OCI-LY1 (cell line): ENCODE measurements at regions not wholly inside any gene's neighbourhood (a gene's known extent, or its start where the extent isn't known, plus 50 kb on each side); places are given as distances from the start of the nearest gene placed in this dataset.
"Not testable (repeated sequence)": the region's sequence is repeated elsewhere in the genome, so short reads cannot be mapped to it uniquely, and the experiment has no call there.

Experiments used
- H2AFZ ChIP-seq: fragments of 200-600 bp; sonication (generic), shearing (Covaris generic); 2 replicates; pipeline ENCODE4 v1.6.0; 2014; ENCODE audit warnings: antibody characterized with exemption, mild to moderate bottlenecking, low read length
- H3F3A ChIP-seq: fragments of 200-600 bp; sonication (generic), shearing (Covaris generic); 2 replicates; pipeline ENCODE4 v1.6.0; 2014; ENCODE audit warnings: mild to moderate bottlenecking, antibody characterized with exemption, low read length, moderate library complexity; ENCODE audit not compliant: insufficient read depth
- H3K27ac ChIP-seq: fragments of 200-600 bp; sonication (generic); 2 replicates; pipeline ENCODE4 v1.5.1; 2014; ENCODE audit warnings: low read length, mixed run types, mild to moderate bottlenecking, low read depth; ENCODE audit not compliant: poor library complexity, severe bottlenecking
- H3K27me3 ChIP-seq: fragments of 200-600 bp; sonication (generic); 2 replicates; pipeline ENCODE4 v1.6.0; 2014; ENCODE audit warnings: antibody characterized with exemption, mild to moderate bottlenecking, low read length, moderate library complexity; ENCODE audit not compliant: insufficient read depth
- H3K36me3 ChIP-seq: fragments of 200-600 bp; sonication (generic); 2 replicates; pipeline ENCODE4 v1.6.1; 2014; ENCODE audit warnings: mild to moderate bottlenecking, antibody characterized with exemption, low read length, moderate library complexity, mixed read lengths; ENCODE audit not compliant: insufficient read depth
- H3K4me1 ChIP-seq: fragments of 200-600 bp; sonication (generic); 2 replicates; pipeline ENCODE4 v1.5.1; 2014; ENCODE audit warnings: mild to moderate bottlenecking, low read length, moderate library complexity; ENCODE audit not compliant: insufficient read depth, severe bottlenecking
- H3K4me2 ChIP-seq: fragments of 200-600 bp; sonication (generic), shearing (Covaris generic); 2 replicates; pipeline ENCODE4 v1.6.1; 2014; ENCODE audit warnings: low read length
- H3K4me3 ChIP-seq: fragments of 200-600 bp; sonication (generic); 2 replicates; pipeline ENCODE4 v1.5.1; 2014; ENCODE audit warnings: low read length, low read depth, mild to moderate bottlenecking, mixed read lengths; ENCODE audit not compliant: poor library complexity, severe bottlenecking
- H3K79me2 ChIP-seq: fragments of 200-600 bp; shearing (Covaris generic); 2 replicates; pipeline ENCODE4 v1.6.1; 2016; ENCODE audit warnings: mixed run types, low read length, mixed read lengths; ENCODE audit not compliant: insufficient read depth
- H3K9ac ChIP-seq: fragments of 200-600 bp; sonication (generic), shearing (Covaris generic); 2 replicates; pipeline ENCODE4 v1.6.1; 2014; ENCODE audit warnings: mild to moderate bottlenecking, low read length, mixed read lengths
- H3K9me2 ChIP-seq: fragments of 200-600 bp; sonication (generic), shearing (Covaris generic); 2 replicates; pipeline ENCODE4 v1.6.1; 2014; ENCODE audit warnings: low read depth, mild to moderate bottlenecking, low read length, mixed read lengths
- H3K9me3 ChIP-seq: fragments of 200-600 bp; shearing (Covaris generic); 2 replicates; pipeline ENCODE4 v1.6.1; 2014; ENCODE audit warnings: low read length, mixed read lengths
- H4K20me1 ChIP-seq: fragments of 200-600 bp; sonication (generic), shearing (Covaris generic); 2 replicates; pipeline ENCODE4 v1.6.0; 2016; ENCODE audit warnings: mild to moderate bottlenecking, low read length; ENCODE audit not compliant: insufficient read depth
- EZH2 ChIP-seq: fragments of 200-600 bp; sonication (generic), shearing (Covaris generic); IDR thresholded peaks from 2 replicates; pipeline ENCODE4 v1.8.0; 2017; ENCODE audit warnings: borderline replicate concordance, mixed run types, mild to moderate bottlenecking, antibody characterized with exemption, low read length, moderate library complexity, mixed read lengths
- TF ChIP-seq, protein P1 (sequence below): fragments of 200-600 bp; sonication (generic), shearing (Covaris generic); IDR thresholded peaks from 2 replicates; pipeline ENCODE4 v1.5.1; 2017; ENCODE audit warnings: mild to moderate bottlenecking, antibody characterized with exemption, low read length, moderate library complexity, mixed read lengths

DNA sequence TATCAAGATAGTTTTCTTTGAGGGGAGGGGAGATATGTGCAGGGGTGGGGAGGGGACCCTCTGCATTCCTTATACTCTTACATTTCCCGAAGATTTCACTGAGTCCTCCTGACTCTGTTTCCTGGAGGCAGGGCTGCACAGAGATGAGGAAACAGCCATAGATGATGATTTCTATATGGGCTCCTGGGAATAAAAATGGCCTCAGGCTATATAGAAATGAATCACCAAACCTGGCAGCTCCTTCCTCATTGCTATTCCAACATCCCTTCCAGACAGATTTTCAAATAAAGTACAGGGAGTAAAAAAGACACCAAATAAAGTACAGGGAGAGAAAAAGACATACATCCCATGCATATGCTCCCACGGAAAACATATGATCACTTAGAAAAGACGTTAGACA, 474.8 kb upstream of the RAB6C start:
- Histone ChIP-seq H3K36me3 (no peaks in the 10 kb centered on the region), H3K79me2 (no peaks in the 10 kb centered on the region), H2AFZ (no peak overlapping the region), H3K4me1 (no peaks in the 10 kb centered on the region), H3F3A (no peaks in the 10 kb centered on the region), H3K4me2 (no peak overlapping the region), H3K9me3 (no peaks in the 10 kb centered on the region), H4K20me1 (no peaks in the 10 kb centered on the region), H3K27me3 (no peaks in the 10 kb centered on the region), H3K9ac (no peak overlapping the region), H3K4me3 (no peak overlapping the region), H3K27ac (no peak overlapping the region), H3K9me2 (no peaks in the 10 kb centered on the region)
- TF ChIP-seq EZH2: no peak
- TF ChIP-seq, protein P1, sequence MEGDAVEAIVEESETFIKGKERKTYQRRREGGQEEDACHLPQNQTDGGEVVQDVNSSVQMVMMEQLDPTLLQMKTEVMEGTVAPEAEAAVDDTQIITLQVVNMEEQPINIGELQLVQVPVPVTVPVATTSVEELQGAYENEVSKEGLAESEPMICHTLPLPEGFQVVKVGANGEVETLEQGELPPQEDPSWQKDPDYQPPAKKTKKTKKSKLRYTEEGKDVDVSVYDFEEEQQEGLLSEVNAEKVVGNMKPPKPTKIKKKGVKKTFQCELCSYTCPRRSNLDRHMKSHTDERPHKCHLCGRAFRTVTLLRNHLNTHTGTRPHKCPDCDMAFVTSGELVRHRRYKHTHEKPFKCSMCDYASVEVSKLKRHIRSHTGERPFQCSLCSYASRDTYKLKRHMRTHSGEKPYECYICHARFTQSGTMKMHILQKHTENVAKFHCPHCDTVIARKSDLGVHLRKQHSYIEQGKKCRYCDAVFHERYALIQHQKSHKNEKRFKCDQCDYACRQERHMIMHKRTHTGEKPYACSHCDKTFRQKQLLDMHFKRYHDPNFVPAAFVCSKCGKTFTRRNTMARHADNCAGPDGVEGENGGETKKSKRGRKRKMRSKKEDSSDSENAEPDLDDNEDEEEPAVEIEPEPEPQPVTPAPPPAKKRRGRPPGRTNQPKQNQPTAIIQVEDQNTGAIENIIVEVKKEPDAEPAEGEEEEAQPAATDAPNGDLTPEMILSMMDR: no peak

- H2AFZ ChIP-seq: no peak overlapping the region
- H3K9me2 ChIP-seq: no peaks in the 10 kb centered on the region
- TF ChIP-seq, protein P1: no peak
- TF ChIP-seq EZH2: no peak
- H3K4me3 ChIP-seq: no peak overlapping the region
- H3K27ac ChIP-seq: no peak overlapping the region
- H3K79me2 ChIP-seq: no peaks in the 10 kb centered on the region
- H3K9me3 ChIP-seq: peaks cover 5% of the 10 kb centered on the region; the same call in 1 of the 2 replicates
- no peaks in the 10 kb centered on the region for H3K36me3 ChIP-seq
- no peaks in the 10 kb centered on the region for H4K20me1 ChIP-seq
- no peak overlapping the region for H3K4me2 ChIP-seq
- no peaks in the 10 kb centered on the region for H3K4me1 ChIP-seq
- no peaks in the 10 kb centered on the region for H3F3A ChIP-seq
- H3K9ac ChIP-seq: no peak overlapping the region
- no peaks in the 10 kb centered on the region for H3K27me3 ChIP-seq
These were observed 460.5 kb upstream of the RAB6C start for GRCh38 chr2:129518937-129519336.

- H2AFZ ChIP-seq, H3K4me2 ChIP-seq, H3K9me3 ChIP-seq, H3K4me3 ChIP-seq, H3K27me3 ChIP-seq, H3F3A ChIP-seq, H3K4me1 ChIP-seq, H4K20me1 ChIP-seq, H3K9ac ChIP-seq, H3K36me3 ChIP-seq, H3K9me2 ChIP-seq, H3K79me2 ChIP-seq, H3K27ac ChIP-seq: not testable (repeated sequence)
These were observed 447.3 kb upstream of the RAB6C start for GRCh38 chr2:129532158-129532557.

DNA sequence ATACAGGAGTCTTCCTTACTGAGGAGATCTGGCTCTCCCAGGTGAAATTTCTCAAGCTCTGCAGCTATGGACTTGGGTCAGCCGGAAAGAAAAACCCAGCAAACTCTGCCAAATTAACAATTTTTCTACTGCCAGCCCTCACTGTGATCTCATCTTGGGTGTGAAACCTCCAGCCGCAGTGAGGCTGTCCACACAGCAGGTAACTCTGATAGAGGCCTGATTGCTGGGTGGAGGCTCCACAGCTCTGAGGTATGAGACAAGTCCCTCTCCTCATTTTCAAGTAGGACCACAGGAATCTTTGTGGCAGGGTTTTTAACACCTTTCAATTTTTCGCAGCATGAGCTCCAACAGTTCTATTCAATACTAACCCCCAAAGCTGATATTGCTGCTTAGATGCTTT, 430.6 kb upstream of the RAB6C start:
- Histone ChIP-seq H3K4me1 (no peaks in the 10 kb centered on the region), H3K4me2 (no peak overlapping the region), H3K9ac (no peak overlapping the region), H3K9me3 (no peaks in the 10 kb centered on the region), H4K20me1 (no peaks in the 10 kb centered on the region), H3K27ac (no peak overlapping the region), H2AFZ (no peak overlapping the region), H3K4me3 (no peak overlapping the region), H3K79me2 (no peaks in the 10 kb centered on the region), H3F3A (no peaks in the 10 kb centered on the region), H3K36me3 (no peaks in the 10 kb centered on the region), H3K27me3 (no peaks in the 10 kb centered on the region), H3K9me2 (no peaks in the 10 kb centered on the region)
- TF ChIP-seq, protein P1: no peak
- TF ChIP-seq EZH2: no peak
